H1 (cell line): ENCODE measurements at regions not wholly inside any gene's neighbourhood (a gene's known extent, or its start where the extent isn't known, plus 50 kb on each side); places are given as distances from the start of the nearest gene placed in this dataset.

ENCODE experiments used
- CTCF ChIA-PET: fragments of 300-600 bp; sonication (Branson Sonifier 250); formaldehyde crosslinking; loops from one replicate; lab custom pipeline; 2021; ENCODE audit not compliant: partially characterized antibody; lab: Charles Lee
- POLR2A ChIA-PET: fragments of 300-600 bp; sonication (Branson Sonifier 250); formaldehyde crosslinking; loops from one replicate; lab custom pipeline; 2021; ENCODE audit warnings: inconsistent platforms; ENCODE audit not compliant: partially characterized antibody; lab: Charles Lee
- DNase-seq, 2 experiments: peaks; one replicate each; pipeline versions ENCODE4 v3.0.0 to v3.0.0-alpha.2; 2010 to 2022; ENCODE audit warnings: low spot score in 2 of 2, low read depth in 1 of 2, mixed read lengths in 1 of 2
- FAIRE-seq: peaks from 2 replicates; lab custom pipeline; 2011; peaks lifted over from hg19 to GRCh38; lab: Jason Lieb, UNC
- H2AFZ ChIP-seq: 2 replicates; pipeline ENCODE4 v1.8.1; 2012; ENCODE audit warnings: low read length, inconsistent platforms
- H2AK5ac ChIP-seq: 2 replicates; pipeline ENCODE4 v1.6.1; 2013; ENCODE audit warnings: low read depth, low read length
- H2BK120ac ChIP-seq: replicated peaks from 2 replicates; pipeline ENCODE3; 2013; ENCODE audit warnings: low read depth, low read length, inconsistent platforms
- H2BK12ac ChIP-seq: 2 replicates; pipeline ENCODE4 v1.6.1; 2013; ENCODE audit warnings: low read depth, low read length
- H2BK15ac ChIP-seq: 2 replicates; pipeline ENCODE4 v1.6.1; 2013; ENCODE audit warnings: low read length
- H2BK20ac ChIP-seq: 2 replicates; pipeline ENCODE4 v1.6.1; 2013; ENCODE audit warnings: low read length
- H2BK5ac ChIP-seq: 2 replicates; pipeline ENCODE4 v1.6.1; 2013; ENCODE audit warnings: low read depth, low read length
- H3K14ac ChIP-seq: 2 replicates; pipeline ENCODE4 v1.6.1; 2013; ENCODE audit warnings: inconsistent platforms; ENCODE audit not compliant: insufficient read length
- H3K18ac ChIP-seq: 2 replicates; pipeline ENCODE4 v1.6.1; 2013; ENCODE audit warnings: low read length; ENCODE audit errors: extremely low read depth
- H3K23ac ChIP-seq: 2 replicates; pipeline ENCODE4 v1.6.1; 2013; ENCODE audit warnings: inconsistent platforms; ENCODE audit not compliant: insufficient read length
- H3K23me2 ChIP-seq: 2 replicates; pipeline ENCODE4 v1.6.1; 2013; ENCODE audit warnings: low read depth, low read length
- H3K27ac ChIP-seq: 2 replicates; pipeline ENCODE4 v1.6.1; 2011; ENCODE audit warnings: low read depth, low read length, inconsistent platforms
- H3K27me3 ChIP-seq, 4 experiments: replicated peaks in 1 of 4; 1 replicate in 1 of 4; 2 replicates in 3 of 4; pipeline versions ENCODE4 v1.6.1 to v1.8.1; 2011 to 2013; ENCODE audit warnings: low read length in 3 of 4, mild to moderate bottlenecking in 3 of 4, inconsistent platforms in 2 of 4, mixed read lengths in 2 of 4, moderate library complexity in 1 of 4; ENCODE audit not compliant: control insufficient read depth in 3 of 4, insufficient read depth in 3 of 4; ENCODE audit errors: extremely low read depth in 1 of 4
- H3K36me3 ChIP-seq, 4 experiments: 2 replicates each; pipeline versions ENCODE4 v1.6.1 to v1.8.1; 2011 to 2013; ENCODE audit warnings: mild to moderate bottlenecking in 4 of 4, low read length in 3 of 4, moderate library complexity in 2 of 4, control low read depth in 1 of 4, inconsistent platforms in 1 of 4; ENCODE audit not compliant: insufficient read depth in 4 of 4, control insufficient read depth in 2 of 4
- H3K4ac ChIP-seq: replicated peaks from 2 replicates; pipeline ENCODE3; 2013; ENCODE audit warnings: low read length, low read depth, mixed read lengths, inconsistent platforms; ENCODE audit not compliant: insufficient read length
- H3K4me1 ChIP-seq, 4 experiments: replicated peaks in 1 of 4; 1 replicate in 1 of 4; 2 replicates in 3 of 4; pipeline versions ENCODE4 v1.6.1 to v1.8.1; 2011 to 2013; ENCODE audit warnings: low read length in 3 of 4, inconsistent platforms in 2 of 4, mixed read lengths in 1 of 4; ENCODE audit not compliant: insufficient read depth in 4 of 4, control insufficient read depth in 3 of 4
- H3K4me2 ChIP-seq, 2 experiments: 2 replicates each; pipeline versions ENCODE4 v1.6.1 to v1.8.1; 2011 to 2013; ENCODE audit warnings: low read depth in 2 of 2, low read length in 2 of 2, control low read depth in 1 of 2, inconsistent platforms in 1 of 2, mild to moderate bottlenecking in 1 of 2; ENCODE audit not compliant: insufficient read depth in 1 of 2
- H3K4me3 ChIP-seq, 4 experiments: fragments of 200-600, 300-600 bp in 1 of 4; sonication (generic), shearing (Covaris generic), sonication (Bioruptor Twin) in 1 of 4; 2 replicates each; pipeline versions ENCODE4 v1.5.1 to v1.8.1; 2011 to 2016; ENCODE audit warnings: low read length in 4 of 4, low read depth in 3 of 4, control low read depth in 2 of 4, inconsistent platforms in 2 of 4, mild to moderate bottlenecking in 2 of 4, mixed read lengths in 1 of 4, moderate library complexity in 1 of 4; ENCODE audit not compliant: insufficient read depth in 2 of 4; ENCODE audit errors: extremely low read depth in 1 of 4
- H3K56ac ChIP-seq: replicated peaks from 2 replicates; pipeline ENCODE3; 2013; ENCODE audit warnings: low read depth, mild to moderate bottlenecking, mixed read lengths, low read length, inconsistent platforms; ENCODE audit not compliant: insufficient read length
- H3K79me1 ChIP-seq: 2 replicates; pipeline ENCODE4 v1.6.1; 2013; ENCODE audit warnings: low read depth, low read length, control low read depth
- H3K79me2 ChIP-seq, 2 experiments: 2 replicates each; pipeline versions ENCODE4 v1.6.1 to v1.8.1; 2012 to 2013; ENCODE audit warnings: low read length in 2 of 2, mild to moderate bottlenecking in 2 of 2, inconsistent platforms in 1 of 2; ENCODE audit not compliant: insufficient read depth in 2 of 2, control insufficient read depth in 1 of 2
- H3K9ac ChIP-seq, 4 experiments: replicated peaks in 1 of 4; 1 replicate in 1 of 4; 2 replicates in 3 of 4; pipeline versions ENCODE4 v1.6.1 to v1.8.1; 2011 to 2013; ENCODE audit warnings: low read depth in 3 of 4, low read length in 3 of 4, control low read depth in 2 of 4, mild to moderate bottlenecking in 2 of 4, moderate library complexity in 2 of 4, inconsistent platforms in 1 of 4; ENCODE audit errors: extremely low read depth in 1 of 4
- H3K9me3 ChIP-seq, 2 experiments: 2 replicates each; pipeline versions ENCODE4 v1.6.1 to v1.8.1; 2012 to 2013; ENCODE audit warnings: mild to moderate bottlenecking in 2 of 2, moderate library complexity in 2 of 2, control low read depth in 1 of 2, inconsistent platforms in 1 of 2, low read depth in 1 of 2, low read length in 1 of 2, mixed read lengths in 1 of 2; ENCODE audit not compliant: insufficient read depth in 2 of 2
- H4K20me1 ChIP-seq, 2 experiments: replicated peaks in 1 of 2; 2 replicates each; pipeline versions ENCODE3 to v1.8.1; 2011 to 2013; ENCODE audit warnings: inconsistent platforms in 2 of 2, low read length in 2 of 2, mild to moderate bottlenecking in 1 of 2; ENCODE audit not compliant: insufficient read depth in 2 of 2, control insufficient read depth in 1 of 2
- H4K5ac ChIP-seq: 2 replicates; pipeline ENCODE4 v1.6.1; 2013; ENCODE audit warnings: low read length, low read depth, mixed read lengths, inconsistent platforms; ENCODE audit not compliant: insufficient read length
- H4K8ac ChIP-seq: 2 replicates; pipeline ENCODE4 v1.8.0; 2013; ENCODE audit warnings: mild to moderate bottlenecking, moderate library complexity, low read length, inconsistent platforms; ENCODE audit not compliant: insufficient read depth; ENCODE audit errors: extremely low read depth
- H4K91ac ChIP-seq: replicated peaks from 2 replicates; pipeline ENCODE3; 2013; ENCODE audit warnings: low read length, mixed read lengths, inconsistent platforms; ENCODE audit not compliant: insufficient read length
- HDAC2 ChIP-seq, 2 experiments: fragments of 300-600 bp in 1 of 2; sonication (generic) in 1 of 2; IDR thresholded peaks; 2 replicates each; pipeline ENCODE4 v1.6.1; 2011 to 2012; ENCODE audit warnings: low read depth in 2 of 2, low read length in 2 of 2, mild to moderate bottlenecking in 2 of 2, moderate library complexity in 2 of 2, borderline replicate concordance in 1 of 2, inconsistent platforms in 1 of 2
- KDM5A ChIP-seq: fragments of 200-600 bp; IDR thresholded peaks from 2 replicates; pipeline ENCODE4 v1.7.1; 2012; ENCODE audit warnings: mild to moderate bottlenecking, low read length, inconsistent platforms, mixed read lengths
- SUZ12 ChIP-seq: fragments of 200-600 bp; sonication (generic); IDR thresholded peaks from 2 replicates; pipeline ENCODE4 v1.6.1; 2012; ENCODE audit warnings: mild to moderate bottlenecking, inconsistent platforms, low read length, moderate library complexity, mixed read lengths
- WGBS, 2 experiments: shearing (Covaris generic) in 1 of 2; methylation state at CpG; one replicate each; pipeline versions ENCODE4 v1.1.6 to v1.1.7; 2013 to 2015; ENCODE audit warnings: low lambda C conversion rate in 2 of 2, mixed read lengths in 2 of 2, inconsistent platforms in 1 of 2, low coverage in 1 of 2, missing lambda C conversion rate in 1 of 2; ENCODE audit not compliant: insufficient replicate concordance in 2 of 2, insufficient coverage in 1 of 2, insufficient read length in 1 of 2; ENCODE audit errors: extremely low coverage in 1 of 2, missing lambda C conversion rate in 1 of 2; 5-methylcytosine and 5-hydroxymethylcytosine counted together

DNA sequence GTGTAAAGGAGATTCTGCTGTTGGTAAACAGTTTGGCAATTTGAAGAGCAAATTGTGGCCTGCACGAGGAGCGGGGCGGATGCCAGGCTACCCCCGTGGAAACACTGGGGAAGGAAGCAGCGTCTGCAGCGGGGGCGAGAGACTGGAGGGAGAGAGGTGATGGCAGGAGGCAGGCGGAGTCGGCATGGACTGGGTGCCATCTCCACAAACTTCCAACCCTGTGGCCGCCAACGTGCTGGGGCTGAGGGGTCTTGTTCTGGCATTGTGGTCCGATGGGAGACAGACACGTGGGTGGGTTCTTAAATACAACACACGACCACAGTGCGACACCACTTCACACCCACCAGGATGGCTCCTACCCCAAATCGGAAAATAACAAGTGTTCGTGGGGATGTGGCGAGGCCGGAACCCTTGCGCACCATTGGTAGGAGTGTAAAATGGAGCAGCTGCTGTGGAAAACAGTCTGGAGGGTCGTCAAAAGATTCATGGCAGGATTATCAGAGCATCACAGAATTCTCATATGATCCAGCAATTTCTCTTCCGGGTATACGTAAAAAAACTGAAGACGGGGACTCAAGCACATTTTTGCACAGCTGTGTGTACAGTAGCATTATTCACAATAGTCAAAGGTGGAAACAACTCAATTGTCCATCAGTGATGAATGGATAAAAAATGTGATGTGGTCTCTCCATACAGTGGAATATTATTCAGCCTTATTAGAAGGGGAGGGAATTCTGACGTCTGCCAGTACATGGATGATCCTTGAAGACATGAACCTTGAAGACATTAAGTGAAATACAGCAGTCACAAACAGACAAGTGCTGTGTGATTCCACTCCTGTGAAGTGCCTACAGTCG, 82.4 kb upstream of the HPCAL1 start:
- Histone ChIP-seq H2BK5ac (no peak overlapping the region), H3K36me3 (no peaks in the 10 kb centered on the region), H3K4me1 (peaks cover 0 to 1% (median under 1%) of the 10 kb centered on the region in 4 experiments; a peak in 2 of 7 replicates), H3K27ac (no peak overlapping the region), H3K56ac (no peak overlapping the region), H2BK120ac (no peak overlapping the region), H4K8ac (no peak overlapping the region; the same call in 1 of the 2 replicates), H4K91ac (no peak overlapping the region), H2BK15ac (no peak overlapping the region), H3K79me1 (no peaks in the 10 kb centered on the region), H2AK5ac (no peak overlapping the region), H3K27me3 (no peaks in the 10 kb centered on the region; a peak in 2 of 7 replicates), H3K9ac (no peak overlapping the region), H3K18ac (no peak overlapping the region), H2BK20ac (no peak overlapping the region), H4K5ac (no peak overlapping the region), H3K23ac (no peak overlapping the region)
- POLR2A ChIA-PET, result no interaction called here
- CTCF ChIA-PET, result interaction anchor here (0.6 to 2.4 kb wide), 7 partner anchors 11 to 215 kb away, joined by 3 to 6 read pairs (median 5); no protein-coding TSS in a partner anchor
- WGBS, 2 experiments, result 83% methylated on average over 26 of the region's 26 CpGs; no CpG with 5 or more reads in 1 of the 2 experiments
- TF ChIP-seq KDM5A (no peak), HDAC2 (IDR thresholded peaks at IDR 0.05; ENCODE audit: borderline replicate concordance in 1 of 2, low read depth in 2 of 2, low read length in 2 of 2) (no peak), SUZ12 (no peak)
- TF ChIP-seq, all 59 proteins: peak for 0
- Histone ChIP-seq H3K9me3 (no peaks in the 10 kb centered on the region), H3K23me2 (no peaks in the 10 kb centered on the region), H3K79me2 (no peaks in the 10 kb centered on the region), H2BK12ac (no peak overlapping the region; the same call in 1 of the 2 replicates), H3K14ac (no peak overlapping the region), H3K4me2 (no peak overlapping the region), H2AFZ (no peak overlapping the region), H3K4ac (no peak overlapping the region), H4K20me1 (no peaks in the 10 kb centered on the region), H3K4me3 (no peak overlapping the region)
- FAIRE-seq (no peak), DNase-seq (no peak)
